ENCODE measurements at regions not wholly inside any gene's neighbourhood (a gene's known extent, or its start where the extent isn't known, plus 50 kb on each side); places are given as distances from the start of the nearest gene placed in this dataset.
"Not testable (repeated sequence)": the region's sequence is repeated elsewhere in the genome, so short reads cannot be mapped to it uniquely, and the experiment has no call there.

GRCh38 chr5:17413691-17414090, 84.3 kb upstream of the TAF11L2 start:
- no peak overlapping the region for H2BK5ac ChIP-seq (ENCODE audit: low read length)
- WGBS (ENCODE audit: extremely low coverage, insufficient coverage, low lambda C conversion rate) = no CpG with 5 or more reads among the region's 3 CpGs
- DNase-seq = no peak
- no peaks in the 10 kb centered on the region for H3K79me1 ChIP-seq (ENCODE audit: low read length)
- H3K79me2 ChIP-seq (ENCODE audit: control insufficient read depth, insufficient read depth, low read length) = no peaks in the 10 kb centered on the region
- no peaks in the 10 kb centered on the region for H3K36me3 ChIP-seq (ENCODE audit: control insufficient read depth, insufficient read depth, low read length)
- H4K8ac ChIP-seq (ENCODE audit: low read depth, low read length) = no peak overlapping the region
- no peak overlapping the region for H3K23ac ChIP-seq (ENCODE audit: low read length)
- H3K27ac ChIP-seq (ENCODE audit: low read depth, low read length) = no peak overlapping the region
- no peaks in the 10 kb centered on the region for H3K4me1 ChIP-seq (ENCODE audit: control insufficient read depth, low read depth, low read length)
- H3K56ac ChIP-seq (ENCODE audit: low read length) = no peak overlapping the region
- H3K9ac ChIP-seq (ENCODE audit: low read length) = no peak overlapping the region
- no peak overlapping the region for H3K18ac ChIP-seq (ENCODE audit: low read length)
- no peak overlapping the region for H2BK120ac ChIP-seq (ENCODE audit: low read depth, low read length)
- H2AK5ac ChIP-seq (ENCODE audit: low read length) = no peak overlapping the region
- no peaks in the 10 kb centered on the region for H3K27me3 ChIP-seq (ENCODE audit: insufficient read depth, low read length, poor library complexity)
- H3K4me3 ChIP-seq (ENCODE audit: low read length) = no peak overlapping the region
- H3K4ac ChIP-seq (ENCODE audit: low read depth, low read length) = no peak overlapping the region
- H3K4me2 ChIP-seq (ENCODE audit: low read length) = no peak overlapping the region
- no peak overlapping the region for H2BK15ac ChIP-seq (replicated peaks; ENCODE audit: low read depth)
- H4K5ac ChIP-seq (ENCODE audit: low read length) = no peak overlapping the region

- no peak overlapping the region for H3K27ac ChIP-seq (ENCODE audit: low read depth, low read length)
These were observed 82.7 kb upstream of the TAF11L2 start for GRCh38 chr5:17415321-17415758.

DNA sequence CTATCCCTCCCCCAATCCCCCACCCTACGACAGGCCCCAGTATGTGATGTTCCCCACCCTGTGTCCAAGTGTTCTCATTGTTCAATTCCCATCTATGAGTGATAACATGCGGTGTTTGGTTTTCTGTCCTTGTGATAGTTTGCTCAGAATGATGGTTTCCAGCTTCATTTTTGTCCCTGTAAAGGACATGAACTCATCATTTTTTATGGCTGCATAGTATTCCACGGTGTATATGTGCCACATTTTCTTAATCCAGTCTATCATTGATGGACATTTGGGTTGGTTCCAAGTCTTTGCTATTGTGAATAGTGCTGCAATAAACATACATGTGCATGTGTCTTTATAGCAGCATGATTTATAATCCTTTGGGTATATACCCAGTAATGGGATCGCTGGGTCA, 81.7 kb upstream of the TAF11L2 start:
- not testable (repeated sequence) for H3K56ac ChIP-seq (ENCODE audit: low read length); H2BK120ac ChIP-seq (ENCODE audit: low read depth, low read length); H3K4me3 ChIP-seq (ENCODE audit: low read length); DNase-seq; H3K9ac ChIP-seq (ENCODE audit: low read length); H4K8ac ChIP-seq (ENCODE audit: low read depth, low read length); H3K36me3 ChIP-seq (ENCODE audit: control insufficient read depth, insufficient read depth, low read length); H3K4me2 ChIP-seq (ENCODE audit: low read length); H3K18ac ChIP-seq (ENCODE audit: low read length); H3K79me2 ChIP-seq (ENCODE audit: control insufficient read depth, insufficient read depth, low read length); H2AK5ac ChIP-seq (ENCODE audit: low read length); H4K5ac ChIP-seq (ENCODE audit: low read length); H3K27me3 ChIP-seq (ENCODE audit: insufficient read depth, low read length, poor library complexity); H3K4me1 ChIP-seq (ENCODE audit: control insufficient read depth, low read depth, low read length); H3K4ac ChIP-seq (ENCODE audit: low read depth, low read length); H2BK15ac ChIP-seq (replicated peaks; ENCODE audit: low read depth); H2BK5ac ChIP-seq (ENCODE audit: low read length); H3K27ac ChIP-seq (ENCODE audit: low read depth, low read length); H3K23ac ChIP-seq (ENCODE audit: low read length); H3K79me1 ChIP-seq (ENCODE audit: low read length)
- WGBS (ENCODE audit: extremely low coverage, insufficient coverage, low lambda C conversion rate) = no CpG with 5 or more reads among the region's 4 CpGs

More at GRCh38 chr5:17415321-17415758, 82.7 kb upstream of the TAF11L2 start:
- no peaks in the 10 kb centered on the region for H3K79me2 ChIP-seq (ENCODE audit: control insufficient read depth, insufficient read depth, low read length)
- DNase-seq = peak; percentile 67
- H3K18ac ChIP-seq (ENCODE audit: low read length) = no peak overlapping the region
- H3K27me3 ChIP-seq (ENCODE audit: insufficient read depth, low read length, poor library complexity) = no peaks in the 10 kb centered on the region
- H3K4me1 ChIP-seq (ENCODE audit: control insufficient read depth, low read depth, low read length) = no peaks in the 10 kb centered on the region
- no peak overlapping the region for H3K4ac ChIP-seq (ENCODE audit: low read depth, low read length)
- H2BK15ac ChIP-seq (replicated peaks; ENCODE audit: low read depth) = no peak overlapping the region
- H2AK5ac ChIP-seq (ENCODE audit: low read length) = no peak overlapping the region
- H4K5ac ChIP-seq (ENCODE audit: low read length) = no peak overlapping the region
- H2BK5ac ChIP-seq (ENCODE audit: low read length) = no peak overlapping the region
- no peak overlapping the region for H3K9ac ChIP-seq (ENCODE audit: low read length)
- no peak overlapping the region for H4K8ac ChIP-seq (ENCODE audit: low read depth, low read length)
- H3K36me3 ChIP-seq (ENCODE audit: control insufficient read depth, insufficient read depth, low read length) = no peaks in the 10 kb centered on the region
- H3K23ac ChIP-seq (ENCODE audit: low read length) = no peak overlapping the region
- no peak overlapping the region for H3K4me3 ChIP-seq (ENCODE audit: low read length)
- H3K4me2 ChIP-seq (ENCODE audit: low read length) = no peak overlapping the region
- peak overlapping the region; percentile 12 for H3K56ac ChIP-seq (ENCODE audit: low read length)
- H3K79me1 ChIP-seq (ENCODE audit: low read length) = no peaks in the 10 kb centered on the region
- no peak overlapping the region for H2BK120ac ChIP-seq (ENCODE audit: low read depth, low read length)
- WGBS (ENCODE audit: extremely low coverage, insufficient coverage, low lambda C conversion rate) = no CpG with 5 or more reads among the region's 13 CpGs

DNA sequence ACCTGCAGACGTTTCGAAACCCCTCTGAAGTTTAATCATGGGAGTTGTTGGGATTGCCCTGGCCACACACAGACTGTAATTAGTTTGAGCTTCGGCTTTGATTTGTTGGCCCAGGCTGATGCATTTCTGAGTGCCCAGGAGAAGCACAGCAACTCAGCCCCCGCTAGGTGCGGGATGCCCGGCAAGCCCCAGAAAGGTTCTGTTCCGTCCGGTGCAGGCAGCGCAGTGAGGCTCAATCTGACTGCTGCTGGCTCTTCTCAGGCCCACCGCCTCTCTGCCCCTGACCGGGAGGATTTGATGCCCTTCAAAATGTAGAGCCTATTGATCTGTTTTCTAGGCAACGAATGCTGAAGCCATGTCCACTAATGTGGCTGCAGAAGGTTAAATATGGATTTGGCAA, 73.4 kb upstream of the TAF11L2 start:
- Histone ChIP-seq H3K9ac (ENCODE audit: low read length) (no peak overlapping the region), H2BK5ac (ENCODE audit: low read length) (no peak overlapping the region), H3K79me1 (ENCODE audit: low read length) (no peaks in the 10 kb centered on the region), H3K4ac (ENCODE audit: low read depth, low read length) (no peak overlapping the region), H3K4me2 (ENCODE audit: low read length) (no peak overlapping the region), H3K79me2 (ENCODE audit: control insufficient read depth, insufficient read depth, low read length) (no peaks in the 10 kb centered on the region), H3K27me3 (ENCODE audit: insufficient read depth, low read length, poor library complexity) (no peaks in the 10 kb centered on the region), H2BK15ac (replicated peaks; ENCODE audit: low read depth) (no peak overlapping the region), H2BK120ac (ENCODE audit: low read depth, low read length) (no peak overlapping the region), H3K4me3 (ENCODE audit: low read length) (no peak overlapping the region), H3K18ac (ENCODE audit: low read length) (no peak overlapping the region), H3K4me1 (ENCODE audit: control insufficient read depth, low read depth, low read length) (no peaks in the 10 kb centered on the region), H3K36me3 (ENCODE audit: control insufficient read depth, insufficient read depth, low read length) (no peaks in the 10 kb centered on the region), H2AK5ac (ENCODE audit: low read length) (no peak overlapping the region), H3K23ac (ENCODE audit: low read length) (no peak overlapping the region), H3K27ac (ENCODE audit: low read depth, low read length) (no peak overlapping the region), H4K8ac (ENCODE audit: low read depth, low read length) (no peak overlapping the region), H3K56ac (ENCODE audit: low read length) (no peak overlapping the region), H4K5ac (ENCODE audit: low read length) (no peak overlapping the region)
- no CpG with 5 or more reads among the region's 12 CpGs for WGBS (ENCODE audit: extremely low coverage, insufficient coverage, low lambda C conversion rate)
- no peak for DNase-seq

GRCh38 chr5:17425385-17426070, 72.5 kb upstream of the TAF11L2 start:
- H3K27ac ChIP-seq (ENCODE audit: low read depth, low read length) = no peak overlapping the region
- no peaks in the 10 kb centered on the region for H3K4me1 ChIP-seq (ENCODE audit: control insufficient read depth, low read depth, low read length)
- DNase-seq = no peak
- no peak overlapping the region for H2BK5ac ChIP-seq (ENCODE audit: low read length)
- no peak overlapping the region for H3K4ac ChIP-seq (ENCODE audit: low read depth, low read length)
- H4K5ac ChIP-seq (ENCODE audit: low read length) = no peak overlapping the region
- H3K79me1 ChIP-seq (ENCODE audit: low read length) = no peaks in the 10 kb centered on the region
- H2BK120ac ChIP-seq (ENCODE audit: low read depth, low read length) = no peak overlapping the region
- H3K36me3 ChIP-seq (ENCODE audit: control insufficient read depth, insufficient read depth, low read length) = no peaks in the 10 kb centered on the region
- no peaks in the 10 kb centered on the region for H3K27me3 ChIP-seq (ENCODE audit: insufficient read depth, low read length, poor library complexity)
- H3K79me2 ChIP-seq (ENCODE audit: control insufficient read depth, insufficient read depth, low read length) = no peaks in the 10 kb centered on the region
- no peak overlapping the region for H3K4me2 ChIP-seq (ENCODE audit: low read length)
- no peak overlapping the region for H3K9ac ChIP-seq (ENCODE audit: low read length)
- H3K23ac ChIP-seq (ENCODE audit: low read length) = no peak overlapping the region
- H3K18ac ChIP-seq (ENCODE audit: low read length) = no peak overlapping the region
- H3K4me3 ChIP-seq (ENCODE audit: low read length) = no peak overlapping the region
- H2BK15ac ChIP-seq (replicated peaks; ENCODE audit: low read depth) = no peak overlapping the region
- WGBS (ENCODE audit: extremely low coverage, insufficient coverage, low lambda C conversion rate) = no CpG with 5 or more reads among the region's 8 CpGs
- H2AK5ac ChIP-seq (ENCODE audit: low read length) = no peak overlapping the region
- H3K56ac ChIP-seq (ENCODE audit: low read length) = no peak overlapping the region
- H4K8ac ChIP-seq (ENCODE audit: low read depth, low read length) = no peak overlapping the region

Measured in mesendoderm (in vitro differentiated cells).